HepG2 (cell line): ENCODE measurements at regions not wholly inside any gene's neighbourhood (a gene's known extent, or its start where the extent isn't known, plus 50 kb on each side); places are given as distances from the start of the nearest gene placed in this dataset.

Experiments used
- ATAC-seq: fragments of 200-7000 bp; cut with Tn5 transposase; 3 replicates; pipeline ENCODE4 v1.9.1; 2020; ENCODE audit warnings: mild to moderate bottlenecking, moderate library complexity
- BruUV-seq: library from RNA; stranded (reverse); fragments of 400-500 nt; replicated peaks from 2 replicates; lab custom pipeline; 2021; lab: Mats Ljungman, UMichigan
- CTCF ChIA-PET: fragments of 300-600 bp; formaldehyde crosslinking; extraction: SDS; loops from one replicate; lab custom pipeline; 2021; ENCODE audit warnings: low total read pairs, inconsistent platforms, low intra/inter-chr PET ratio; lab: Yijun Ruan, JAX
- POLR2A ChIA-PET: fragments of 350-600 bp; sonication (Branson Sonifier 250); formaldehyde crosslinking; loops from one replicate; lab custom pipeline; 2020; ENCODE audit warnings: antibody characterized with exemption, inconsistent platforms; lab: Yijun Ruan, JAX
- DNase-seq: peaks from one replicate; pipeline ENCODE4 v3.0.0-alpha.2; 2015; ENCODE audit warnings: low spot score
- FAIRE-seq: peaks from 3 replicates; lab custom pipeline; 2011; peaks lifted over from hg19 to GRCh38; lab: Jason Lieb, UNC
- H2AFZ ChIP-seq: one replicate; pipeline ENCODE4 v1.6.1; 2011; ENCODE audit warnings: low read length, inconsistent platforms
- H3K27ac ChIP-seq: fragments of 300-600 bp; 3 replicates; pipeline ENCODE4 v1.8.0; 2011; ENCODE audit warnings: mixed run types, mild to moderate bottlenecking, mixed read lengths, low read length, inconsistent platforms; ENCODE audit not compliant: insufficient read depth; ENCODE audit errors: extremely low read length
- H3K27me3 ChIP-seq, 2 experiments: fragments of 200-600 bp in 1 of 2; 2 replicates in 1 of 2; 3 replicates in 1 of 2; pipeline versions ENCODE4 v1.6.0 to v1.8.0; 2011; ENCODE audit warnings: low read length in 2 of 2, mild to moderate bottlenecking in 2 of 2, moderate library complexity in 2 of 2, inconsistent platforms in 1 of 2; ENCODE audit not compliant: insufficient read depth in 2 of 2, control insufficient read depth in 1 of 2
- H3K36me3 ChIP-seq, 2 experiments: fragments of 200-600 bp in 1 of 2; replicated peaks in 1 of 2; 2 replicates in 1 of 2; 3 replicates in 1 of 2; pipeline versions ENCODE4 v1.5.1 to v1.8.0; 2011; ENCODE audit warnings: low read length in 2 of 2, inconsistent platforms in 1 of 2; ENCODE audit not compliant: insufficient read depth in 2 of 2, control insufficient read depth in 1 of 2
- H3K4me1 ChIP-seq: 2 replicates; pipeline ENCODE4 v1.5.1; 2012; ENCODE audit warnings: low read length, inconsistent platforms; ENCODE audit not compliant: insufficient read depth
- H3K4me2 ChIP-seq: 2 replicates; pipeline ENCODE4 v1.6.0; 2011; ENCODE audit warnings: low read depth, low read length, inconsistent platforms
- H3K4me3 ChIP-seq, 3 experiments: fragments of 200-600 bp in 1 of 3; sonication (generic), shearing (Covaris generic) in 1 of 3; replicated peaks in 1 of 3; 2 replicates each; pipeline ENCODE4 v1.5.1; 2011 to 2016; ENCODE audit warnings: low read length in 3 of 3, inconsistent platforms in 2 of 3, low read depth in 2 of 3, mild to moderate bottlenecking in 2 of 3, control low read depth in 1 of 3, mixed read lengths in 1 of 3; ENCODE audit not compliant: insufficient read depth in 1 of 3
- H3K79me2 ChIP-seq: one replicate; pipeline ENCODE4 v1.6.1; 2011; ENCODE audit warnings: low read length, inconsistent platforms; ENCODE audit not compliant: insufficient read depth
- H3K9ac ChIP-seq: 2 replicates; pipeline ENCODE4 v1.6.0; 2011; ENCODE audit warnings: mild to moderate bottlenecking, low read depth, low read length, inconsistent platforms; ENCODE audit not compliant: insufficient read depth
- H3K9me3 ChIP-seq: 2 replicates; pipeline ENCODE4 v1.5.1; 2012; ENCODE audit warnings: mild to moderate bottlenecking, low read length
- H4K20me1 ChIP-seq: 2 replicates; pipeline ENCODE4 v1.6.0; 2011; ENCODE audit warnings: inconsistent platforms, mild to moderate bottlenecking, low read length, moderate library complexity; ENCODE audit not compliant: insufficient read depth
- EHMT2 ChIP-seq: fragments of 200-600 bp; sonication (generic); IDR thresholded peaks from 2 replicates; pipeline ENCODE4 v1.7.0; 2017; ENCODE audit warnings: antibody characterized with exemption, low read depth, low read length, borderline replicate concordance
- FOXC1 ChIP-seq: sonication (generic); formaldehyde crosslinking; IDR thresholded peaks from 2 replicates; pipeline ENCODE4 v1.8.0; 2022; ENCODE audit warnings: mild to moderate bottlenecking, missing genetic modification reagents, borderline replicate concordance
- KDM3A ChIP-seq: IDR thresholded peaks from 2 replicates; pipeline ENCODE4 v1.6.1; 2018; ENCODE audit warnings: low read depth, missing compliant biosample characterization
- KDM6A ChIP-seq: IDR thresholded peaks from 2 replicates; pipeline ENCODE4 v1.6.1; 2016; ENCODE audit warnings: low read depth
- MYPOP ChIP-seq: sonication (generic); formaldehyde crosslinking; IDR thresholded peaks from 2 replicates; pipeline ENCODE4 v1.8.1; 2023; ENCODE audit warnings: mild to moderate bottlenecking, moderate library complexity, missing genetic modification reagents
- NFRKB ChIP-seq: fragments of 450-650 bp; IDR thresholded peaks from 2 replicates; pipeline ENCODE4 v1.6.1; 2017
- PHB2 ChIP-seq: fragments of 450-650 bp; IDR thresholded peaks from 2 replicates; pipeline ENCODE4 v1.6.1; 2018; ENCODE audit not compliant: partially characterized antibody
- SMARCC2 ChIP-seq: fragments of 450-650 bp; IDR thresholded peaks from 2 replicates; pipeline ENCODE4 v1.6.1; 2017; ENCODE audit warnings: antibody characterized with exemption, mild to moderate bottlenecking
- TFE3 ChIP-seq: IDR thresholded peaks from 2 replicates; pipeline ENCODE4 v1.6.1; 2016
- ZNF414 ChIP-seq: sonication (generic); formaldehyde crosslinking; IDR thresholded peaks from 2 replicates; pipeline ENCODE4 v1.5.0; 2020; ENCODE audit warnings: missing genetic modification reagents
- ZNF747 ChIP-seq: sonication (generic); formaldehyde crosslinking; IDR thresholded peaks from 2 replicates; pipeline ENCODE4 v1.8.1; 2023; ENCODE audit warnings: missing genetic modification reagents, mild to moderate bottlenecking, borderline replicate concordance
- ZNF816 ChIP-seq: sonication (generic); formaldehyde crosslinking; IDR thresholded peaks from 2 replicates; pipeline ENCODE4 v1.8.0; 2022; ENCODE audit warnings: missing genetic modification reagents, mild to moderate bottlenecking, borderline replicate concordance
- in situ Hi-C: cut with HindIII; loops from 2 replicates; pipeline ENCODE4 v1.10.0; 2017; ENCODE audit warnings: low pct_unique_long_range_greater_than_20kb; ENCODE audit not compliant: extremely low pct_ligation_motif_present
- intact Hi-C: fragments of 100-400 bp; cut with micrococcal nuclease; formaldehyde crosslinking; loops from one replicate; pipeline ENCODE4 v1.10.0; 2022; ENCODE audit not compliant: unreplicated experiment

- ATAC-seq (no peak), DNase-seq (no peak), FAIRE-seq (no peak)
- Histone ChIP-seq H3K9me3 (no peaks in the 10 kb centered on the region), H3K79me2 (no peaks in the 10 kb centered on the region), H3K27ac (no peak overlapping the region), H3K4me2 (no peak overlapping the region), H3K4me3 (no peak overlapping the region), H3K36me3 (no peaks in the 10 kb centered on the region), H2AFZ (no peak overlapping the region), H3K4me1 (no peaks in the 10 kb centered on the region), H3K9ac (no peak overlapping the region), H3K27me3 (peaks cover 0 to 3% of the 10 kb centered on the region in 2 experiments; a peak in 1 of 5 replicates), H4K20me1 (no peaks in the 10 kb centered on the region)
- no peak for TF ChIP-seq ZNF747
- in situ Hi-C loops (no loop called here), intact Hi-C loops (no loop called here)
- CTCF ChIA-PET = no interaction called here
- BruUV-seq = no TSS peak
- POLR2A ChIA-PET = no interaction called here
Observed at GRCh38 chr3:170732660-170733245, 137.2 kb downstream of the RPL22L1 start.

GRCh38 chr3:170731281-170731680 is 138.7 kb downstream of the RPL22L1 start:
- ChIA-PET CTCF (no interaction called here), POLR2A (no interaction called here)
- ATAC-seq = no peak
- intact Hi-C loops = no loop called here
- no peak for FAIRE-seq
- BruUV-seq = no TSS peak
- no peak overlapping the region for H3K4me2 ChIP-seq
- H3K79me2 ChIP-seq = no peaks in the 10 kb centered on the region
- no peak overlapping the region for H2AFZ ChIP-seq
- in situ Hi-C loops = no loop called here
- H3K27me3 ChIP-seq = peaks cover 0 to 3% of the 10 kb centered on the region in 2 experiments; a peak in 1 of 5 replicates
- H3K36me3 ChIP-seq = no peaks in the 10 kb centered on the region
- H3K4me1 ChIP-seq = no peaks in the 10 kb centered on the region
- no peak overlapping the region for H3K27ac ChIP-seq
- no peaks in the 10 kb centered on the region for H3K9me3 ChIP-seq
- H3K9ac ChIP-seq = no peak overlapping the region
- no peaks in the 10 kb centered on the region for H4K20me1 ChIP-seq
- H3K4me3 ChIP-seq = no peak overlapping the region
- no peak for DNase-seq
- no peak for TF ChIP-seq EHMT2
- no peak for TF ChIP-seq PHB2
- TF ChIP-seq KDM6A = no peak
- no peak for TF ChIP-seq ZNF414 (CRISPR knock-in tag)
- no peak for TF ChIP-seq MYPOP
- TF ChIP-seq NFRKB = no peak
- TF ChIP-seq TFE3 (CRISPR knock-in tag) = no peak
- TF ChIP-seq KDM3A (CRISPR knock-in tag) = no peak
- TF ChIP-seq FOXC1 (CRISPR knock-in tag) = no peak
- no peak for TF ChIP-seq SMARCC2
- no peak for TF ChIP-seq ZNF816 (CRISPR knock-in tag)
